Tibial nerve (tissue), 3 donors: ENCODE measurements at regions not wholly inside any gene's neighbourhood (a gene's known extent, or its start where the extent isn't known, plus 50 kb on each side); places are given as distances from the start of the nearest gene placed in this dataset.

Experiments used
- POLR2A ChIP-seq, 2 donors: fragments of 450-650 bp; IDR thresholded peaks; one replicate each; pipeline ENCODE4 v1.6.1; 2017; ENCODE audit warnings: antibody characterized with exemption in 2 of 2, mild to moderate bottlenecking in 2 of 2, moderate library complexity in 2 of 2
- TF ChIP-seq, protein P1 (sequence below), 5 experiments: fragments of 200-600 bp in 3 of 5; fragments of 450-650 bp in 2 of 5; sonication (generic) in 3 of 5; IDR thresholded peaks; one replicate each; pipeline ENCODE4 v1.5.1; 2016 to 2019; ENCODE audit warnings: antibody characterized with exemption in 5 of 5, mild to moderate bottlenecking in 3 of 5, moderate library complexity in 2 of 5

DNA sequence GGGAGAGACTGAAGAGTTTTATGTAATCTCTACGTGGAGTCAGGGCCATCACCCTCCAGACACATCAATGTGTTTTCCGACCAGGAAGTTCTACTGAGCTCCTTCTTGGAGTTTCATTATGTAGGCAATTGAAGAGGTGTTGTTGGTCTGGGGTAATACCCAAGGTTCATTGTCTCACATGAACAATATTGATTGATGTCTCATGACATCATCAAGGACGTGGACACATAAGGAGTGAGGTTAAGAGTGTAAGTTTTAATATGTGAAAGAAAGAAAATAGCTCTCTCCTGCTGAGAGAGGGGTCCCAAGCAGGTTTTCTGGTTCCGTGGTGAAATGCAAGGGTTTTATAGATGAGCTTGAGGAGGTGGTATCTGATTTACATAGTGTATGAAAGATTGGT is 280.7 kb upstream of the MIR17HG start:
- TF ChIP-seq, protein P1, sequence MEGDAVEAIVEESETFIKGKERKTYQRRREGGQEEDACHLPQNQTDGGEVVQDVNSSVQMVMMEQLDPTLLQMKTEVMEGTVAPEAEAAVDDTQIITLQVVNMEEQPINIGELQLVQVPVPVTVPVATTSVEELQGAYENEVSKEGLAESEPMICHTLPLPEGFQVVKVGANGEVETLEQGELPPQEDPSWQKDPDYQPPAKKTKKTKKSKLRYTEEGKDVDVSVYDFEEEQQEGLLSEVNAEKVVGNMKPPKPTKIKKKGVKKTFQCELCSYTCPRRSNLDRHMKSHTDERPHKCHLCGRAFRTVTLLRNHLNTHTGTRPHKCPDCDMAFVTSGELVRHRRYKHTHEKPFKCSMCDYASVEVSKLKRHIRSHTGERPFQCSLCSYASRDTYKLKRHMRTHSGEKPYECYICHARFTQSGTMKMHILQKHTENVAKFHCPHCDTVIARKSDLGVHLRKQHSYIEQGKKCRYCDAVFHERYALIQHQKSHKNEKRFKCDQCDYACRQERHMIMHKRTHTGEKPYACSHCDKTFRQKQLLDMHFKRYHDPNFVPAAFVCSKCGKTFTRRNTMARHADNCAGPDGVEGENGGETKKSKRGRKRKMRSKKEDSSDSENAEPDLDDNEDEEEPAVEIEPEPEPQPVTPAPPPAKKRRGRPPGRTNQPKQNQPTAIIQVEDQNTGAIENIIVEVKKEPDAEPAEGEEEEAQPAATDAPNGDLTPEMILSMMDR (IDR thresholded peaks at IDR 0.05) = no peak
- TF ChIP-seq POLR2A (IDR thresholded peaks at IDR 0.05) = no peak
